Nephron progenitor cell (in vitro differentiated cells): ENCODE measurements at regions not wholly inside any gene's neighbourhood (a gene's known extent, or its start where the extent isn't known, plus 50 kb on each side); places are given as distances from the start of the nearest gene placed in this dataset.

Experiments used
- DNase-seq: peaks from one replicate; pipeline ENCODE4 v3.0.0; 2021
- H3K27ac Mint-ChIP-seq: 2 replicates; pipeline ENCODE4 v1.8.0; 2021; ENCODE audit warnings: mild to moderate bottlenecking, moderate library complexity, mixed read lengths
- H3K27me3 Mint-ChIP-seq: 2 replicates; pipeline ENCODE4 v1.8.0; 2021; ENCODE audit warnings: mild to moderate bottlenecking, low read depth, mixed read lengths; ENCODE audit not compliant: poor library complexity
- H3K36me3 Mint-ChIP-seq: 2 replicates; pipeline ENCODE4 v1.8.0; 2021; ENCODE audit warnings: low read depth, mixed read lengths
- H3K4me1 Mint-ChIP-seq: 2 replicates; pipeline ENCODE4 v1.8.0; 2021; ENCODE audit warnings: mixed read lengths
- H3K4me3 Mint-ChIP-seq: 2 replicates; pipeline ENCODE4 v1.8.0; 2021; ENCODE audit warnings: mild to moderate bottlenecking, moderate library complexity, mixed read lengths
- H3K9me3 Mint-ChIP-seq: 2 replicates; pipeline ENCODE4 v1.8.0; 2021; ENCODE audit warnings: mild to moderate bottlenecking, moderate library complexity, mixed read lengths
- TF ChIP-seq, protein P1 (sequence below): fragments of 200-600 bp; sonication (generic); IDR thresholded peaks from 2 replicates; pipeline ENCODE4 v1.5.0; 2021; ENCODE audit warnings: antibody characterized with exemption

GRCh38 chr2:239898292-239898925 is 126.7 kb downstream of the NDUFA10 start:
- no peak overlapping the region for H3K27ac Mint-ChIP-seq
- DNase-seq = no peak
- H3K27me3 Mint-ChIP-seq = peaks cover 26% of the 10 kb centered on the region
- H3K36me3 Mint-ChIP-seq = no peaks in the 10 kb centered on the region
- H3K9me3 Mint-ChIP-seq = peaks cover 3% of the 10 kb centered on the region
- TF ChIP-seq, protein P1, sequence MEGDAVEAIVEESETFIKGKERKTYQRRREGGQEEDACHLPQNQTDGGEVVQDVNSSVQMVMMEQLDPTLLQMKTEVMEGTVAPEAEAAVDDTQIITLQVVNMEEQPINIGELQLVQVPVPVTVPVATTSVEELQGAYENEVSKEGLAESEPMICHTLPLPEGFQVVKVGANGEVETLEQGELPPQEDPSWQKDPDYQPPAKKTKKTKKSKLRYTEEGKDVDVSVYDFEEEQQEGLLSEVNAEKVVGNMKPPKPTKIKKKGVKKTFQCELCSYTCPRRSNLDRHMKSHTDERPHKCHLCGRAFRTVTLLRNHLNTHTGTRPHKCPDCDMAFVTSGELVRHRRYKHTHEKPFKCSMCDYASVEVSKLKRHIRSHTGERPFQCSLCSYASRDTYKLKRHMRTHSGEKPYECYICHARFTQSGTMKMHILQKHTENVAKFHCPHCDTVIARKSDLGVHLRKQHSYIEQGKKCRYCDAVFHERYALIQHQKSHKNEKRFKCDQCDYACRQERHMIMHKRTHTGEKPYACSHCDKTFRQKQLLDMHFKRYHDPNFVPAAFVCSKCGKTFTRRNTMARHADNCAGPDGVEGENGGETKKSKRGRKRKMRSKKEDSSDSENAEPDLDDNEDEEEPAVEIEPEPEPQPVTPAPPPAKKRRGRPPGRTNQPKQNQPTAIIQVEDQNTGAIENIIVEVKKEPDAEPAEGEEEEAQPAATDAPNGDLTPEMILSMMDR = no peak
- no peaks in the 10 kb centered on the region for H3K4me1 Mint-ChIP-seq
- H3K4me3 Mint-ChIP-seq = no peak overlapping the region

DNA sequence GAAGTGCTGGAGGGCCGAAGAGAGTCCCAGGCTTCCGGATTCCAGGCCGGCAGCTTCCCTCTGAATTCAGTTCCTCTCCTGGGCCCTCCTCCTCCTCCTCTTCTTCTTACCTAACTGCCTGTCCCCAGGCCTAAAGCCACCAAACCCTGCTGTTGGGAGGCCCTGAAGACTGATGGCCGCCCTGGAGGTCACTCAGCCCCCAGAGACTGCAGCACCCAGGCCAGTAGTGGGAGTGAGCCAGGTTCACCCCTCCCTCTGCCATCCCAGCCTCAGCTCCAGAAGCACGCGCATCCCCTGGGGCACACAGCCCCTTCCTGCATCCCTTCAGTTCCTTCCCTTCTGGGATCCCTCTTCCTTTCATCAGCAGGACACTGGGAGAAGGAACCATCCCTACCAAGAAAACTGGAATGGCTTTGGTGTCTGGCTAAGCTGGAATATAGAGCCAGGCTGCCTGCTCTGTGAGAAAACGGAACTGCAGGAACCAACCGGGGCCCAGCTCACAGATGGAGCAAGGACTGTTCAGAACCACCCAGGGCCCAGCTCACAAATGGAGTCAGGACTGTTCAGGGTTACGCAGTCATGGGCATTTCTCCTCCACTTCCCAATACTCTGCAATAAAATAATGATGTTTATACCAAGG is 127.4 kb downstream of the NDUFA10 start:
- Mint-ChIP-seq H3K9me3 (peaks cover 3% of the 10 kb centered on the region), H3K4me3 (no peak overlapping the region), H3K27ac (no peak overlapping the region), H3K4me1 (no peaks in the 10 kb centered on the region), H3K27me3 (peaks cover 24% of the 10 kb centered on the region), H3K36me3 (no peaks in the 10 kb centered on the region)
- TF ChIP-seq, protein P1 = no peak
- DNase-seq = no peak

GRCh38 chr2:239896075-239896474 is 129.1 kb downstream of the NDUFA10 start:
- Mint-ChIP-seq H3K4me3 (no peak overlapping the region), H3K4me1 (no peaks in the 10 kb centered on the region), H3K27me3 (peaks cover 26% of the 10 kb centered on the region), H3K27ac (no peak overlapping the region), H3K9me3 (peaks cover 3% of the 10 kb centered on the region), H3K36me3 (no peaks in the 10 kb centered on the region)
- no peak for DNase-seq
- TF ChIP-seq, protein P1 = no peak

GRCh38 chr2:239895669-239896068 is 129.5 kb downstream of the NDUFA10 start:
- DNase-seq = no peak
- Mint-ChIP-seq H3K4me3 (no peak overlapping the region), H3K4me1 (no peaks in the 10 kb centered on the region), H3K27me3 (peaks cover 26% of the 10 kb centered on the region), H3K36me3 (no peaks in the 10 kb centered on the region), H3K9me3 (peaks cover 3% of the 10 kb centered on the region), H3K27ac (no peak overlapping the region)
- TF ChIP-seq, protein P1 = no peak

- Mint-ChIP-seq H3K4me1 (no peaks in the 10 kb centered on the region), H3K9me3 (peaks cover 3% of the 10 kb centered on the region), H3K4me3 (no peak overlapping the region), H3K27ac (no peak overlapping the region), H3K27me3 (peaks cover 26% of the 10 kb centered on the region), H3K36me3 (no peaks in the 10 kb centered on the region)
- TF ChIP-seq, protein P1 = no peak
- no peak for DNase-seq
Observed at GRCh38 chr2:239895116-239895515, 130.0 kb downstream of the NDUFA10 start.

GRCh38 chr2:239894276-239894675 is 130.9 kb downstream of the NDUFA10 start:
- no peaks in the 10 kb centered on the region for H3K36me3 Mint-ChIP-seq
- peaks cover 3% of the 10 kb centered on the region for H3K9me3 Mint-ChIP-seq
- TF ChIP-seq, protein P1 = no peak
- H3K27me3 Mint-ChIP-seq = peaks cover 30% of the 10 kb centered on the region
- H3K4me1 Mint-ChIP-seq = no peaks in the 10 kb centered on the region
- no peak for DNase-seq
- no peak overlapping the region for H3K4me3 Mint-ChIP-seq
- no peak overlapping the region for H3K27ac Mint-ChIP-seq
